NCI-H2227 treated with DMSO at 0.1 percent for 48 hours (cell line): ENCODE measurements at regions not wholly inside any gene's neighbourhood (a gene's known extent, or its start where the extent isn't known, plus 50 kb on each side); places are given as distances from the start of the nearest gene placed in this dataset.
"Not testable (repeated sequence)": the region's sequence is repeated elsewhere in the genome, so short reads cannot be mapped to it uniquely, and the experiment has no call there.

Experiments
- DNase-seq: peaks from one replicate; lab custom pipeline; 2025; lab: John Stamatoyannopoulos, UW

DNA sequence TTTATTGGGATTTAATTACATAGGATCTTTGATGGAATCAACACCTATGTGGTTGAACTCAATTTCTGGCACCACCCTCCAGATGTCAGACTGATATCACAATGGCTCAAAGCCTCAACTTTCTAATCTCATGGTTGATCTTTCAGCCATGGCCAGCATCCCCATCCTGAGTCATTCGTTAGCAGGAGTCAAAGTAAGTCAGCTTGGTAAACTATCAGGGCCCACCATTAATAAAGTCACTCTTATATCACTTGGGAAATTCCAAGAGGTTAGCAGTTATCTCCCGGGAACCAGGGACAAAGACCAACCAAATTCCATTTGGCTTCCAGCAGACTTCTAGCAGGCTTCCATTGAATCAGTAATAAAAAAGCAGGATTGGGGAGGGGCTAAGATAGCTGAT, 50.7 kb upstream of the TNFSF4 start:
- DNase-seq = no peak

DNA sequence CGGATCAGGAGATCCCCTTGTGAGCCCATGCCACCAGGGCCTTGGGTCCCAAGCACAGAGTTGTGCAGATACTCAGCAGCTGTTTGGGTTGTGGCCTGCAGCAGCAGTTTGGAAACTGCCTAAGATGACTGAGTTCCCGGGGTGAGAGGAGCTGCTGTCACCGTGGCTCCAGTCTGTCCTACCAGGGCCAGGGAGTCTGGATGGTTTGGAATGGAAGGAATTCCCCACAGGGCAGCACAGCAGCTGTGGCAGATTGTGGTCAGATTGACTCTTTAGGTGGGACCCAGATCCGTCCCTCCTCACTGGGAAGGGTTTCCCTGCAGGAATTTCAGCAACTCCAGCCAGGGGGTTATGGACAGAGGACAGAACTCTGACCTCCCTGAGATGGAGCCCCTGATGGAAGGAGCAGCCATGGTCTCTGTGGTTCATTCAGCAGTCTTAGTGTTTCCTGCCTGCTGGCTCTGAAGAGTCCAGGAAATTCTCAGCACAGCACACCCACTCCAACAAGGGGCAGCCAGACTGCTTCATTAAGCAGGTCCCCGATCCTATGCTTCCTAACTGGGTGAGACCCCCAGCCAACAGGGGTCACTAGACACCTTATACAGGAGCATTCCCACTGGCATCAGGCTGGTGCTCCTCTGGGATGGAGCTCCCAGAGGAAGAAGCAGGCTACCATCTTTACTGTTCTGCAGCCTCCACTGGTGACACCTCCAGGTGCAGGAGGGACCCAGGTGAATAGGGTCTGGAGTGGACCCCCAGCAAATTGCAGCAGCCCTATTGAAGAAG, 51.5 kb upstream of the TNFSF4 start:
- DNase-seq = no peak

DNA sequence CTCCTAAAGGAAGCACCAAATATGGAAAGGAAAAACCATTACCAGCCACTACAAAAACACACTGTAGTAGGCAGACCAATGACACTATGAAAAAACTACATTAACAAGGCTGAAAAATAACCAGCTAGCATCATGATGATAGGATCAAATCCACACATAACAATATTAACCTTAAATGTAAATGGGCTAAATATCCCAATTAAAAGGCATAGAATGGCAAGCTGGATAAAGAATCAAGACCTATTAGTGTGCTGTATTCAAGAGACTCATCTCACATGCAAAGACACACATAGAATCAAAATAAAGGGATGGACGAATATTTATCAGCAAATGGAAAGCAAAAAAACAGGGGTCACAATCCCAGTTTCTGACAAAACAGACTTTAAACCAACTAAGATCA, 53.2 kb upstream of the TNFSF4 start:
- not testable (repeated sequence) for DNase-seq

DNA sequence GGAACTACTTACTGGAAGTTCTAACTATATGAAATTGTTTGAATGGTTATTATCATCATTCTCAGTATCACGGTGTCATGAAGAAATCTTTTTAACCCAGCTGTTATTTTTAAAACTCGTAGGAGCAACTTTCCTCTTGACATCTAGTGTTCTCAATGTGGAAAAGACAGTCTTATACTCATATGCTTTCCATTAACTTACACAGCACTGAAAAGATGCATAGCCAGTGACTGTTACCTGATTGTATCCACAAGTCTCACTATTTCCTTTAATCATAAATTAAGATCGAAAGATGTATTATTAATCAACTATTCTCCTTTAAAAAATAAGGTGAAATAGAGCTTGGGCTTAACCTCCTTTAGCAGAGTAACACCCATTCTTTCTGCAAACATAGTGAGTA, 59.7 kb upstream of the TNFSF4 start:
- DNase-seq = no peak

DNA sequence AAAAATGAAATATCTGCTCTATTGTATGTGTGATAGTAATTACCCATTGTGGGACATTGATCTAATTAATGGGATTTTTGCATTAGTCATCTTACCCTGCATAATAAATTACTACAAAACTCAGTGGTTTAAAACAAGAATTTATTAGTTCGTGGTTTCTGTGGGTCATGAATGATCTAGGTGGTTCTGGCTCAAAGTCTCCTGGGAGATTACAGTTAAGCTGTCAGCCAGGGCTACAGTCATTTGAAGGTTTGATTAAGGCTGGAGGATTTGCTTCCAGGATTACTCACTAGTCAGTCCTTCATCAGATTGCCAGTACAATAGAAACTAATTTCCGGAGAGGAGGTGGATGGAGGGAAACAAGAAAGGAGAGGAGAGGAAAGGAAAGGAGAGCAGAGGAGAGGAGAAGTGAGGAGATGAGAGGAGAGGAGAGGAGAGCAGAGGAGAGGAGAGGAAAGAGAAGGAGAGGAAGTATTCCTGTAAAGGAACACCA, 60.4 kb upstream of the TNFSF4 start:
- DNase-seq = no peak

DNA sequence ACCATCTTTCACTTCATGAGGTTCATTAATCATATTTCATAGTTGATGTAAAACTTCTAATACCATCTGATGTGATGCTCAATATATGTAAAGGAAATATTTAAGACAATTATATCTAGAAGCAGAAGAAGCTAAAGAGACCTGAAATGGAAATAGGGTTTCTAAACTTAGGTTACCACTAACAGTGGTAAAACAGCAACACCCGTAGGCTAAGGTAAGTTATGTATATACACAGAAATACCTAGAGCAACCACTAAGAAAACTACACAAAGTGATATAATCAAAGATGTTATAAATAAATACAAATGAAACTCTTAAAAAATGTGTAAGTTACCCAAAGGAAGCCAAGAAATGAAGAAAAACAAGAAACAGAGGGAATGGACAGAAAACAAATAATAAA, 61.1 kb upstream of the TNFSF4 start:
- no peak for DNase-seq

DNA sequence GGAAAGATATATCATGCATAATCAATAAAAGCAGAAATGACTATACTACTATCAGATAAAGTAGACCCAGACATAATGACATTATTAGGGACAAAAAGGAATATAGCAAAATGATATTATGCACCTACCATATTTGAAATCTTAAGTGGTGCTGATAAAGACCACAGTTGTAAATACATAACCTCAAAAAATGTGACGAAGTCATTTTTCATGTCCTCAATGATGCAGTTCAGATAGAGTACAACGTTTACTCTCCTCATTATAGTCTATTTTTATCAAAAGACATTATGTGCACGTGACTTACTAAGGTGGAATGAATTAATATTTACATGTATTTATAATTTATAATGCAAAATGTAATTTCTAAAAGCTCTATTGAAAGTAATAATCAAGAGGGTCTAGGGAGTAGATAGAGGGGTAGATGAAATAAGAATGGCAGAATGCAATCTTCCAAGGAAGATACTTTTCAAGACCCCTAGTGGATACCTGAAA, 61.7 kb upstream of the TNFSF4 start:
- no peak for DNase-seq

DNA sequence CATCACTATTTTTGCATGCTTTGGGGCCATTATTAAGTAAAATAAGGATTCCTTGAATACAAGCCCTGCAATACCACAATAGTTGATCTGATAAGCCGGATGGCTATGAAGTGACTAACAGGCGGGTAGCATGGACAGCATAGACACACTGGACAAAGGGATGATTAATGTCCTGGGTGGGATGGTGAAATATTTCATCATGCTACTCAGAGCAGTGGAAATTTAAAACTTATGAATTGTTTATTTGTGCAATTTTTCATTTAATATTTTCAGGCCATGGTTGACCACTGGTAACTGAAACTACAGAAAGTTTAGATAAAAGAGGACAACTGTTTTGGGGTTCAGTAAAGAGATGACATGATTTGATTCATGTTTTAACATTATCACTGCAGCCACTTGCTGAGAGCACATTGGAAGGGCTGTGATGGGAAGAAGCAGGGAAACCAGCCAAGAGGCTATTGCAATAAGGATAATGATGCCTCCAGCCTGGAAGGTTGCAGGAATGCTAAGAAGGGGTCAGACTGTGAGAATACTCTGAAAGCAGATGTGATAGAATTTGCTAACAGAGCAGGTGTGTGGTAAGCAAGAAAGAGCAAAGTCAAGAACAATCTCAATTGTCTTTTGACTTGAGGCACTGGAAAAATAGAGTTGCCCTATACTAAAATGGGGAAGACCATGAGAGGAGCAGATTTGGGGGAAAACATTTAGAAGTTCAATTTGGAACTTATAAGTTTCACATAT, 62.5 kb upstream of the TNFSF4 start:
- no peak for DNase-seq

DNA sequence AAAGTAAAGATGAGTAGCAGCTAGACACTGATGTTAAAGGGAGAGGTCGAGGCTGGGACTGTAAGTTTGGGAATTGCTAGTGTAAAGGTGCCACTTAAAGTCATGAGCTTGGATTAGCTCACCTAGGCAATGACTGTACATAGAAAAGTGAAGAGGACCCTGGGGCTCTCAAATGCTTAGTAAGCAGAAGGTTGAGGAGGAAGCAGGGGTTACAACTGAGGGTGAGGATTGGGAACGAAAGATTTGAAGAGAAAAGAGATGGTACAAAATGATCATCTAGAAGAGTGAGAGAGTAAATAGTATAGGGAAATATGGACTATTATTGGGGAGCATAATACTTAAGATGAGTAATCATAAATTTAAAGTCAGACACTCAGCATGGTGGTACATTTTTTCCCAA, 63.1 kb upstream of the TNFSF4 start:
- no peak for DNase-seq

DNA sequence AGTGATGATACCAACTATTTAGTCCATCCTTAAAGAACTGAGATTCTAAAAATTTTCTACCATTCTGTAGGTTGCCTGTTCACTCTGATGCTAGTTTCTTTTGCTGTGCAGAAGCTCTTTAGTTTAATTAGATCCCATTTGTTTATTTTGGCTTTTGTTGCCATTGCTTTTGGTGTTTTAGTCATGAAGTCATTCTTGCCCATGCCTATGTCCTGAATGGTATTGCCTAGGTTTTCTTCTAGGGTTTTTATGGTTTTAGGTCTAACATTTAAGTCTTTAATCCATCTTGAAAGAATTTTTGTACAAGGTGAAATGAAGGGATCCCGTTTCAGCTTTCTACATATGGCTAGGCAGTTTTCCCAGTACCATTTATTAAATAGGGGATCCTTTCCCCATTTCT, 63.9 kb upstream of the TNFSF4 start:
- DNase-seq = not testable (repeated sequence)

DNA sequence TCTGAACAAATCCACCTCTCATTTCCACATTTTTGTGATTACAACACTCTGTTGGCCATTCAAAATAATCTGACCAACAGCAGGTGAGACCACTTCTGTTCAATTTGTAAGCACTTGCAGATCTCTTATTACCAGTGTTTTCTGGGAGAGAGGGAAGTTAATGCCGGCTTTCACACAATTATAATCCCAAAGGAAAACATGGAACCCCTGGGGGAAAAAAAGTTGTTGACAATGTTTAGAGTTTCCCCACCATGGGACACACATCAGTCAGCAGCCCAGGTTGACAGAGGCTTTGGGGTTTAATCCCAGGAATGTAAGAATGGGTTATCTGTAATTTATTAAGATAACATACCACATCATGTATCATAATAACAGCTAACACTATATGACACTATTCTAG, 68.4 kb upstream of the TNFSF4 start:
- DNase-seq = no peak

DNA sequence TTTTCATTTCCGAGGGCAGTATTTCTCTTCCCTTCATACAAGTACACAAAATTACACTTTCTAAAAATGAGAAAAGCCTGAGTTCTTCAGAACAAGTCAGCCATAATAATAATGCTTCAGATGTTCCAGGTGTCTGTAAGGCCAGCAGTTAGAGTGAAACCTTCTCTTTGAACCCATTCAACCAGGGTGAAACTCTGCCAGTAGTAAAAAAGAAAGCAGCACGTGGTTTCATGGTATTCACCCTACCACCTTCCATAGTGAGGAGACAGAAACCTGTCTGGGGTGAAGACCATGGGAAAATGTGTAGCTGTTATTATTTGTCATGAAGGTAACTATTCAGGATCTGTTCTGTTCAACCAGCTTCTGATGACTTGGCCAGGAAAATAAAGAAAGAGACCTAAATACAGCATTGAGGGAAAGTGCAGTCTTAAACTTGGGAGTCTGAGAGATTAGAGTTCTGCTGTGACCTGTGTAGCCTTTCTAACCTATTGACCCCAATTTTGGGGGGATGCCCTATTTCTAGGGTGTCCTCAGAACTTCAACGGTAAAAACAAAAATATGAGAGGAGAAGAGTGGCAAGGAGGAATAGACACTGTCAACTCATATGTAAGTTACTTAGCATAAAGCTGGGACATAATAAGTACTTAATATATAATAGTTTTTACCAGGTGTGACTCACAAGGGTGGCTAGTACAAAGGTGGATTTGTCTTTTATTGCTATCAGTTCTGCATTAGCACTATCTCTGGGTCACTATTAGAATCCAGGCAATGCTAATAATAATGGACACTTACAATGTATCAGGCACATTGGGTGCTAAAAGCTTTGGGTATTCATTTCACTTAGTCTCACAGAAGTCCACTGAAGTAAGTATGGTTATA, 70.0 kb upstream of the TNFSF4 start:
- DNase-seq = no peak

DNA sequence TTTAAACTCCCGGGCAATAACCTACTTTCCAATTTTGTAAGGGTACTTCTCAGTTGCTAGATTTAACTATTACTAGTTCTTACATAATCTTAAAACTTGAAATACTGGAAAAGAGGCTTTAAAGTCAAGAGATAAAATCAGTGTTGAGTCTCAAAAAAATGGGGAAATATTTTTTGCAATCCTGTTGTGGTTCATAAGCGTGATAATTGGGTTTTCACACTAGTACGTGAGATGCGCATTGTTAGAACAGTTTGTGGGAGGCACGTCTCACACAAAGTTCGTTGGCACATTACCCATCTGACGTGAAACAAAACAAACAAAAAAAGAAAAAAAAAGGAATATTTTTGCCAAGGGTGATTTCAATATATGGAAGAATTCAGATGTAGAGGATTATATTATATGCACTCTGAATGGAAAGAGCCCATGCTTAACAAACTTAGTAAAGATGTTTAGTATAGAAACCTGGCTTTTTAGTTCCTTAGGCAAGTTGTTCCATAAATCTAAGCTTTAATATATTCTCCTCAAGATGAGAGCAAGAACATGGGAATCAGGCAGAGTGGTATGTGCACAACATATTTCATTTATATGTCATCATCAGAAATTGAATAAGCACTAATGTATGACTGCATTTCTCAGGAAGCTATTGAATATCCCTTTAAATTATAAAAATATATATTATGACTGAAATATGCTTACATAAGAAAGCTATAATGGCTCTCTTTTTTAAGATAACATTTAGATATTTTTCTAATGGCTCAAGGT, 73.9 kb upstream of the TNFSF4 start:
- no peak for DNase-seq

DNA sequence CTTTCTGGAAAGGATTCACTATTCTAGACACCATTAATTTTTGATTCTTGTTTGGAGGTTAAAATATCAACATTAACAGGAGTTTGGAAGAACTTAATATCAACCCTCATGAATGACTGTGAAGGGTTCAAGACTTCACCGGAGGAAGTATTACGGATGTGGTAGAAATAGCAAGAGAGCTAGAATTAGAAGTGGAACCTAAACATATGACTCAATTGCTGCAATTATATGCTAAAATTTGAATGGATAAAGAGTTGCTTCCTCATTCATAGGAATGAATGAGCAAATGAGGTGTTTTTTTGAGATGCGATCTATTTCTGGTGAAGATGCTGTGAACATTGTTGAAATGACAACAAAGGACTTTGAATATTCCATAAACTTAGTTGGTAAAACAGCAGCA, 77.9 kb upstream of the TNFSF4 start:
- no peak for DNase-seq

DNA sequence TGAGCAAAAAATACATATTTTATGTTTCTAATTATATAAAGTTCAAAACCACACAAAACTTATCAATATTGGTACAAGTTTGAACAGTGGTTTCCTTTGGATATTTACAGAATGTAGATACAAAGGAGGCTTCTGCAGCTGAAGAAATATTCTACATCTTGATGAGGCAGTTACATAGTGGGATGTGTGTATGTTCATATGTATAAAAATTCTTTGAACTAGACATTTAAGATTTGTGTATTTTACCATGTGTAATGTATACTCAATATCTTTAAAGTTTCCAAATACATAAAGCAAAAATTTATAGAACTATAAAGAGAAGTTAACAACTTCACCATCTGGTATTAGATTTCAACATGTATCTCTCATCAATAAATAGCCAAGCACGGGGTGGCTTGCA, 80.7 kb upstream of the TNFSF4 start:
- DNase-seq = no peak

DNA sequence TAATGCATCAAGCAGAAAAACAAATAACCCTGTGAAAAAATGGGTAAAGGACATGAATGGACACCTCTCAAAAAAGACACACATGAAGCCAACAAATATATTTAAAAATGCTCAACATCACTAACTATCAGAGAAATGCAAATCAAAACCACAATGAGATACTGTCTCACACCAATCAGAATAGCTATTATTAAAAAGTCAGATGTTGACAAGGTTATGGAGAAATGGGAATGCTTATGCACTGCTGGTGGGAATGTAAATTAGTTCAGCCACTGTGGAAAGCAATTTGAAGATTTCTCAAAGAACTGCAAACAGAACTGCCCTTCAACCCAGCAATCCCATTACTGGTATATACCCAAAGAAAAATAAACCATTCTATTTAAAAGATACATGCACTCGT, 86.6 kb upstream of the TNFSF4 start:
- no peak for DNase-seq

DNA sequence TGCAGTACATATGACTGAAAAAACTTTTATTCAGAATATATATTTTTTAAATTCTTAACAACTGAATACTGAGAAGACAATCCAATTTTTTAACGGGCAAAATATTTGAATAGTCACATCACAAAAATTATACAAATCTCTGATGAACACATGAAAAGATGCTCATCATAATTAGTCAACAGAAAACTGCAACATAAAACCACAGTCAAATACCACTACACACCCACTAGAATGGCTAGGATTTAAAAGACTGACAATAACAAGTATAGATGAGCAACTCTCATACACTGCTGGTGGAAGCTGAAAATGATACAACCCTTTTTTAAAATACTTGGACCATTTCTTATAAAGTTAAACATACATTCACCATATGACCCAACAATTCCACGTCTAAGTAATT, 87.7 kb upstream of the TNFSF4 start:
- DNase-seq = no peak

DNA sequence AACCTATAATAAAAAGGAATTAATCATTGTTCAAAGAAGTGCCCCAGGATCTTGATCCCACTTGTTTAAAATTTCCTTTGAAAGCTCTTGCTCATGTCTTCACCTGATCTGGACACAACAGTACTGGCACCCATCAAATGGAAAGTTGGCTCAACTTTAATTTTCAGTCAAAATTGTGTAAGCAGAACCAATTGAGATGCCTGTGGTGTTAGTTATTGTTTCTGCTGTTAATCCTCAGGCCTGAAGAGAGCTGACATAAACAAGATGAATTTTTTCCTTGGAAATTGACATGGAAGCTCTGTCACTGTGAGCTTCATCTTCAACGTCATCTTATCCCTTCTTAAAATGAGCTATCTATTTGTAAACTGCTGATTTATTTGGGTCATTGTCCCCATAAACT, 88.3 kb upstream of the TNFSF4 start:
- no peak for DNase-seq

DNA sequence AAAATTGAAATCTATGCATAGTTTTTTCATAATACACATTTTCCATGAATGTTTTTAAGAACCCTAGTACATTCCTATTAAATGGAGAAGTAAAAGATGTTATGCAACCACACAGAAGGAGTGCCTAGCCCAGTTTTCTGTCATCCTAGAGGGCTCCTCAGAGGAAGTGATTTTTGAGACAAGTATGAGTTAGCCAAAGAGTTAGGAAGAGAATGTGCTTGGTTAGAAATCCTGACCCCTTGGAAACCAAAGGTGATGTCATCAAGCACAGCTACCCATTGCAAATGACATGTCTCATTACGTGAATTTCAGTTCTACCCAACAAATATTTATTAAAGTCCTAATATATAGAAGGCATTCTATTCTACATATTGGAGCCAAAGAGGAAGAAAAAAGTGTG, 88.9 kb upstream of the TNFSF4 start:
- no peak for DNase-seq

DNA sequence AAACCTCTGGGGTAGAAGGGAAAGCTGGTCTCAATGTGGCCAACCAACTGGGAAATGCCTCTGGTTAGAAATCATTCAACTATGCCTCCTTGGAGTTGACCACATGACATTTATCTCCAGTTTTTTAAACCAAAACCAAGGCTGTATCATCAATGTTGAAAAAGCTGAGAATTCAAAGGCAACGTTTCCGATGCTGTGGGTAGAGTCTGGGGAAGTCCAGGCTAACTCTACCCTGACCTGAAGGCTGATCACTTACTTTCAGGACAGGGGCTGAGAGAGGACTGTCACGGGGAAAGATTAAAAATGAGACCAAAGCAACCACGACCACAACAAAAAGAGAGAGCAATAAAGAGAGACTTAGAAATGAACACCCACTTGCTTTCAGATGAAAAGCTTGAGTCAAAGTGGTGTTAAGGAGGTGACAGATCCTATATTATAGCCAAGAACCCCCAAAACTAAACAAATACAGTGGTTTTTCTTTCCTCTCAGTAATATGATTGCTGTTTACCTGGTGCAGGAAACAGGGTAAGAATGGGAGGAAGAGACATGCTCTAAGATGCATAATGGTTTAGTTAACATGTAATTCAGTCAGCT, 90.8 kb upstream of the TNFSF4 start:
- no peak for DNase-seq
